Hematopoietic multipotent progenitor cell treated with erythropoietin and hydrocortisone succinate and interleukin-3 and kit ligand, for 8 days (in vitro differentiated cells): ENCODE measurements at regions not wholly inside any gene's neighbourhood (a gene's known extent, or its start where the extent isn't known, plus 50 kb on each side); places are given as distances from the start of the nearest gene placed in this dataset.
"Not testable (repeated sequence)": the region's sequence is repeated elsewhere in the genome, so short reads cannot be mapped to it uniquely, and the experiment has no call there.

Experiments used
- DNase-seq: peaks from one replicate; pipeline ENCODE4 v3.0.0-alpha.2; 2015

GRCh38 chr5:54883374-54884194 is 101.8 kb downstream of the ESM1 start:
- no peak for DNase-seq

GRCh38 chr5:54882841-54883240 is 102.6 kb downstream of the ESM1 start:
- DNase-seq, result no peak

- no peak for DNase-seq
Measured at GRCh38 chr5:54882101-54882500, 103.3 kb downstream of the ESM1 start.

- DNase-seq, result no peak
Measured at GRCh38 chr5:54881286-54882005, 103.9 kb downstream of the ESM1 start.

GRCh38 chr5:54876976-54877375 is 108.4 kb downstream of the ESM1 start:
- no peak for DNase-seq

GRCh38 chr5:54876556-54876955 is 108.8 kb downstream of the ESM1 start:
- DNase-seq, result no peak

GRCh38 chr5:54874337-54875021 is 110.9 kb downstream of the ESM1 start:
- no peak for DNase-seq

GRCh38 chr5:54873691-54874090 is 111.7 kb downstream of the ESM1 start:
- no peak for DNase-seq

- no peak for DNase-seq
Measured at GRCh38 chr5:54872810-54873209, 112.6 kb downstream of the ESM1 start.

GRCh38 chr5:54870271-54870670 is 115.1 kb downstream of the ESM1 start:
- no peak for DNase-seq

GRCh38 chr5:54869691-54870090 is 115.7 kb downstream of the ESM1 start:
- no peak for DNase-seq

GRCh38 chr5:54868511-54869483 is 116.6 kb downstream of the ESM1 start:
- DNase-seq, result no peak

- DNase-seq, result peak; percentile 70
Measured at GRCh38 chr5:54867310-54867944, 118.0 kb downstream of the ESM1 start.

GRCh38 chr5:54864911-54865515 is 120.4 kb downstream of the ESM1 start:
- not testable (repeated sequence) for DNase-seq

GRCh38 chr5:54862036-54862435 is 123.4 kb downstream of the ESM1 start:
- no peak for DNase-seq

- no peak for DNase-seq
Measured at GRCh38 chr5:54861212-54861894, 124.0 kb downstream of the ESM1 start.

- DNase-seq, result no peak
Measured at GRCh38 chr5:54860321-54860720, 125.1 kb downstream of the ESM1 start.

GRCh38 chr5:54859316-54859715 is 126.1 kb downstream of the ESM1 start:
- DNase-seq, result no peak

GRCh38 chr5:54854883-54855581 is 130.4 kb downstream of the ESM1 start:
- DNase-seq, result no peak

GRCh38 chr5:54852007-54852406 is 133.4 kb downstream of the ESM1 start:
- no peak for DNase-seq
